NCI-H526 treated with DMSO at 0.1 percent for 48 hours (cell line): ENCODE measurements at regions not wholly inside any gene's neighbourhood (a gene's known extent, or its start where the extent isn't known, plus 50 kb on each side); places are given as distances from the start of the nearest gene placed in this dataset.

Experiments used
- DNase-seq: peaks from one replicate; lab custom pipeline; 2025; lab: John Stamatoyannopoulos, UW

DNA sequence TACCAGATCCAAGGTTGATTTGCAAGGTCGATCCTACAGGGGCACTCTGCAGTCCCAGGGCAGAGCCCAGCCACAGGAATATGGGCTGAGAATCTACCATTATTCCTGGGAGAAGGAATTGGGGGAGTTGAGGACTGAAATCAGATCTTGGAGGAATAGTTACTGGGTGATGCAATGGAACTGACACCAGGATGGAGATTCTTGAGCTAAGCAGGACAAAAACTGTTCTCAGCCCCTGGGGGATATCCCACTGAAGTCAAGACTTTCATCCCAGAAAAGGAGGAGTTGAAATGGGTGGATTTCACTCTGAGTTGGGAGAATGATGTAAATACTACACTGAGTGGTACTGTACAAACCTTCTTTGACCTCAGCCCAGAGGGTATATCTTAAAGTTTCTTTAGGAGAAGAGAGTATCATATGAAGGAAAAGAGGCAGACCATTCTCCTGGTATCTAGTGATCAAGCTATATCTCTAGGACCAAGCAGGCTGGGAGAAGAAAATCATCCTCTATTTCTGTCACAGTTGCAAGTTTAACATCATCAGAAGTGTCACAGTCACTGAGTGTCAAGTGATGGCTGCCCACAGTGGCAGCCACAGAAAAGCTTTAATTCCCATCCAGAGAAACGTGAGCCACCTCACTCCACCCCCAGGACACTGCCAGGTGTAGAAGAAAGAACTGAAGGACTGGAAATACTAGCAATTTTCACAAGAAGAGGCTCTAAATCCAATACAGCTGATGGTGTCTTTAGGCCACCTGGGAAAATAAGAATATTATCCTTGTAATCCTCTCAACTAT, 181.9 kb downstream of the NUAK1 start:
- no peak for DNase-seq

DNA sequence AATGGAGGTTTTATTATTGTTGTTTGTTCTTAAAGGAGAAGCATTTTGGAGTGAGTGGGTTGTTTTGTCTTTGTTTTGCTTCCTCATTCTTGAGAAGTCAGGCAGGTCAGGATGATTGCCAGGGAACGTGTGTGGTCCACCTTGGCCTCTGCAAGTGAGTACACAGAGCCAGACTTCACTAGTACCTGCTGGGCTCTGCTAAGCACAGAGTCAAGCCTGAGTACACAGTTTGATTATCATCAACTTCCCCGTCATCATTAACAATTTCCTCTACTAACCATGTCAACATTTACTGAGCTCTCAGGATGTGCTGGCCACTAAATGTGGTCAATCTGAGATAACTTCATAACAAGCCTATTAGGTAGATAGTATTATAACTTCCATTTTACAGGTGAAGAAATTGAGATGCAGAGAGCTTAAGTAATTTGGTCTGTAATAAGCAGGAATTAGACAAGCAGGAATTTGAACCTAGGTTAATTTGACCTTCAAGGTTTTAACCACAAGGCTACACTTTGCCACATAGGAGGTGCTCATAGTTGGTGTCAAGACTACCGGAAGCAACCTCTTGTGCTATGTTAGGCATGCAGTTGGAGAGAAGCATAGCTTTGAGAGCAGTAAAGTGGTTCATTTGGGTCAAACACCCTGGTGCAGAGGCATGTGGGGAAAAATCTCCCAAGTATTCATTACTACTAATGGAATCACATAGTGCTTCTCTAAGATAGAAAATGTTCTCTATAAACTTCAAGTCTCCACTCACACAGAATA, 178.3 kb downstream of the NUAK1 start:
- no peak for DNase-seq

DNA sequence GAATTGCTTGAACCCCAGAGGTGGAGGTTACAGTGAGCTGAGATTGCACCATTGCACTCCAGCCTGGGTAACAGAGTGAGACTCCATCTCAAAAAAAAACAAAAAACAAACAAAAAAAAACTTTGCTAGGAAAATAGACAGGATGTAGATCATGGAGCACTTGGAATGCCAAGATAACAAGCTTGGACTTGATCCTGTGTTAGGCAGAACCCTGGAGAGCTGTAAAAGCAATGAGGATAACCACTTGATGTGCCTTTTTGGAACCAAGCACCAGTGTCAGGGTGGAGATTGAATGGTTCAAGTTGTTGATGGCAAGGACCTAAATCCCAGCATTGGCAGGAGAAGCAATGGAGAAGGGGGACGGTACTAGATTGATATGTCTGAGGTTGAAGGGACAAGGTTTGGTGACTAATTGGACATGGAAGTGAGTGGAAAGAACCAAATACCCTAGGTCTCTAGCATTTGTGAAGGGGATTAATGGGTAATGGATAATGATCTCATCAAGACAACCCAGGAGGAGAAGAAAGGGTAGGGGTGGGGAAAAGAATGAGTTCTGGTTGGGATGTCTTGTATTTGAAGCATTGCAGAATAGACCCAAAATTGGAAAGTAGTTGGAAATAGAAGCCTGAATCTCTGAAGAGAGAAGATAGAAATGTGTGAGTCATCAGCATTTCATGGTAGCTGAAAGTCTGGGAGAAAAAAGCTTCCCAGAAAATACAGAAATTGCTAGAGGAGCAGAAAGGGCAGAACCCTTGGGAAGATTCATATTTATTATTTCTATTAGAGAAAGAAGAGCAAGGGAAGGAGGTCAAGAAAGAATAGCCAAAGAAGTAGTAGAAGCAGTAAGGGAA, 176.7 kb downstream of the NUAK1 start:
- no peak for DNase-seq

GRCh38 chr12:105967038-105967776, 171.5 kb downstream of the NUAK1 start:
- DNase-seq = no peak

DNA sequence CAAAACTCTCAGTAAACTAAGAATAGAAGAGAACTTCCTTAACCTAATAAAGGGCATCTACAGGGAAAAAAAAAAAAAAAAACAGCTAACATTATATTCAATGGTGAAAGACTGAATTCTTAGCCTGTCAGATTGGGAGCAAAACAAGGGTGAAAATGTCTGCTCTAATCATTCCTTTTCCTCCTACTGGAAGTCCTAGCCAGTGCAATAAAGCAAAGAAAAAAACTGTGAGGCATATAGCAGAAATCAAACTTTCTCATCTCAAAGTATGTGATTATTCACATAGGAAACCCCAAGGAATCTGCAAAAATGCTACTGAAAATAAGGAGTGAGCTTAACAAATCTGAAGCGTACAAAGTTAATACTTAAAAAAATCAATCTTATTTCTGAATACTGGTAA, 170.7 kb downstream of the NUAK1 start:
- DNase-seq = no peak

GRCh38 chr12:105970885-105971284, 167.9 kb downstream of the NUAK1 start:
- no peak for DNase-seq

GRCh38 chr12:105974738-105975137, 164.0 kb downstream of the NUAK1 start:
- no peak for DNase-seq

DNA sequence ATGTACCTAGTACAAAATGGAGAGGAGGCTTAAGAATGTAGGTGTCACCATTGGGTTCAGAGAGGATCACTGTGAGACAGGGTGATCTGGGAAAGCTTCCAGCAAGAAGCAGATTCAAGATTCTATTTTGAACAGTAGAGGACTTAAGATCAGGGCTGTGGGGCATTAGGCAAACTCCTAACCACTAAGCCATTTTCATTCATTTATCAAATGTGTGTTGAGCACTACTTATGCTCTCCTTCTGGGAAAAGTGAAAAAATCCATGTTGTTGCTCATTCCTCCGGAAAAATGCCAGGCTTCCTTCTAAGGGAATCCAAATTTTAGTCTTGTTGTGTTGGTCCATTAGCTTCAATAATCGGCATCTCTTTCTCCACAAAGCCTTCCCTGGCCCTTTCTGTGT, 163.4 kb downstream of the NUAK1 start:
- DNase-seq = no peak

GRCh38 chr12:105977236-105977635, 161.5 kb downstream of the NUAK1 start:
- DNase-seq = no peak

DNA sequence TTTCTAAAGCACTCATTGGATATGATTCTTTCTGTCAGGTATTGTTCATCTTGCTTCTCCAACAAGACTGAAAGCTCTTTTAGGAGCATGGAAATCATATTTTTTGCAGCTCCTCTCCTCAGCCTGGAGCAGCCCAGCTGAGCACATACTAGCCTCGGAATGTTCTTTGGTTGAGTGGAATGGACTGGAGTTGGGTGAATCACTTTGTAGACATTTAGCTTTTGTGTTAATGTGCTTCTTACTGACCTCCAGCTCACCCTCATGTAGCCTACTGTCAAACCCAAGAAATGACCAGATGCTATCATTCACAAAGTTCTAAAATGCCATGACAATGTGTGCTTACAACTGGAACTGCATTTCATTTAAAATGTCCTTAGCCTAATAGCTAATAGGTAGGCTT, 161.1 kb downstream of the NUAK1 start:
- DNase-seq = no peak

DNA sequence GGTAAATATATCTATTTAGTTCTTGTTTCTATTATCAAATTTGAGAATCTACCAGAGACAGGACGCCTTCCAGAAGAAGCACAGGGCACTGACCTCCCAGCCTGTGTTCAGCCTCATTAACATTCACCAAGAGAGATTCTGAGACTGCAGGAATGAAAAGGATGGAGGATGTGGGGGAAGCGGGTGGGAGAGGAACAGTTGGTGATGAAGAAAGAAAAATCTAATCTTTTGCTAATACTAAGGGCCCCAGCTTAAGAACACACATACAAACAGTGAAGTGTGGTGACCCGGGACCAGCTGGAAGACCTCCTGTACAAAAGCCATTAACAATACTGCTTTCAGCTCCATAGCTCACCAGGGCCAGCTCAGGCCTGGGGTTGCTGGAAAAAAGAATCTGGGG, 160.5 kb downstream of the NUAK1 start:
- no peak for DNase-seq

DNA sequence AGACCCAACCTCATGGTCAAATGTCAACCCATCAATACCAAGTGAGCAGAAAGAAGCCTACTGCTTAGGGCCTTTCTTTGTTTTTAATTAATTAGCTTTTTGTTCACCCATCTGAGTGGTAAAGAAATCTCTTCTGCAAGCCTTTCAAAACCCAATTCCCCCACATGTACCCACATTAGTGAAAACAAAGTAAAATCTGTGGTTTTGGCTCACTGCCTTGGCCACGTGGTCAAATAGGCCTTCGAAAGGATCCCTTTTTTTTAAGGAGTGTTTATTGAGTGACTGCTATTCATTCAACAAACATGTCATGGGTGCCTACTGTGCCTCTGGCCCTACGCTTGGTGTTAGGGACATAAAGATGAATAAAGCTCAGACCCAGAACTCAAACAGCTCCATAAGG, 160.1 kb downstream of the NUAK1 start:
- DNase-seq = no peak

- no peak for DNase-seq
Measured at GRCh38 chr12:105980085-105980484, 158.7 kb downstream of the NUAK1 start.

- no peak for DNase-seq
Measured at GRCh38 chr12:105980533-105980932, 158.2 kb downstream of the NUAK1 start.

- no peak for DNase-seq
Measured at GRCh38 chr12:105982022-105982421, 156.7 kb downstream of the NUAK1 start.

- no peak for DNase-seq
Measured at GRCh38 chr12:105983622-105984320, 155.0 kb downstream of the NUAK1 start.

- no peak for DNase-seq
Measured at GRCh38 chr12:105985383-105985782, 153.4 kb downstream of the NUAK1 start.

- DNase-seq = no peak
Measured at GRCh38 chr12:105986779-105987684, 151.7 kb downstream of the NUAK1 start.

DNA sequence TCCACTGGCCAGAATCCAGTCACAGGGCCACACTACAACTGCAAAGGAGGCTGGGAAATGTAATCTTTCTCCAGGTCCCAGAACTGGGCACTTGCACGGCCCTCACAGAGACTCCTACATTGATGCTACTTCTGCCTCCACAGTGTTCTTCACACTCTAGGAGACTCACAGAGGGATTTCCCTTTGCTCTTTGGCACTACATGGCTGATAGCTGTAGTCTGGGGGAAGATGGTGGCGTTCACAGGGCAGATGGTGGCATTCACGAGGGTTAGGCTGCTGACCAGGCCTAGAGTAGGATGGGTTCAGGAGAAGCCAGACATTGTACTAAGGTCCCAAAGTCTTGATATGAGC, 151.1 kb downstream of the NUAK1 start:
- no peak for DNase-seq
